ENCODE measurements at regions not wholly inside any gene's neighbourhood (a gene's known extent, or its start where the extent isn't known, plus 50 kb on each side); places are given as distances from the start of the nearest gene placed in this dataset.

DNA sequence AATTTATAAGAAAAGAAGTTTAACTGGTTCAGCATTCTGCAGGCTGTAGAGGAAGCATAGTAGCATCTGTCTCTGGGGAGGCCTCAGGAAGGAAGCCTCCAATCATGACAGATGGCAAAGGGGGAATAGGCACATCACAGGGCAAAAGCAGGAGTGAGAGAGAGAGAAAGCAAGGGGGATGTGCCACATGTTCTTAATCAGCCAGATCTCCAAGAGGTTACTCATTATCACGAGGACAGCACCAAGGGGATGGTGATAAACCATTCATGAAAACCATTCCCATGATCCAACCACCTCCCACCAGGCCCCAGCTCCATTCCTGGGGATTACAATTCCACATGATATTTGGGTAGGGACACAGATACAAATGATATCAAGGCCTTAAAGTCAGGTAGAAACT lies 217.5 kb upstream of the TCF21 start:
- TF ChIP-seq, protein P1, sequence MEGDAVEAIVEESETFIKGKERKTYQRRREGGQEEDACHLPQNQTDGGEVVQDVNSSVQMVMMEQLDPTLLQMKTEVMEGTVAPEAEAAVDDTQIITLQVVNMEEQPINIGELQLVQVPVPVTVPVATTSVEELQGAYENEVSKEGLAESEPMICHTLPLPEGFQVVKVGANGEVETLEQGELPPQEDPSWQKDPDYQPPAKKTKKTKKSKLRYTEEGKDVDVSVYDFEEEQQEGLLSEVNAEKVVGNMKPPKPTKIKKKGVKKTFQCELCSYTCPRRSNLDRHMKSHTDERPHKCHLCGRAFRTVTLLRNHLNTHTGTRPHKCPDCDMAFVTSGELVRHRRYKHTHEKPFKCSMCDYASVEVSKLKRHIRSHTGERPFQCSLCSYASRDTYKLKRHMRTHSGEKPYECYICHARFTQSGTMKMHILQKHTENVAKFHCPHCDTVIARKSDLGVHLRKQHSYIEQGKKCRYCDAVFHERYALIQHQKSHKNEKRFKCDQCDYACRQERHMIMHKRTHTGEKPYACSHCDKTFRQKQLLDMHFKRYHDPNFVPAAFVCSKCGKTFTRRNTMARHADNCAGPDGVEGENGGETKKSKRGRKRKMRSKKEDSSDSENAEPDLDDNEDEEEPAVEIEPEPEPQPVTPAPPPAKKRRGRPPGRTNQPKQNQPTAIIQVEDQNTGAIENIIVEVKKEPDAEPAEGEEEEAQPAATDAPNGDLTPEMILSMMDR (IDR thresholded peaks at IDR 0.05 in 8 of 11, conservative IDR thresholded peaks at IDR 0.05 in 3 of 11): no peak
- TF ChIP-seq POLR2A (IDR thresholded peaks at IDR 0.05) (no peak), POLR2AphosphoS5 (IDR thresholded peaks at IDR 0.05) (no peak)

All from spleen (tissue), 7 donors.